ENCODE measurements at regions not wholly inside any gene's neighbourhood (a gene's known extent, or its start where the extent isn't known, plus 50 kb on each side); places are given as distances from the start of the nearest gene placed in this dataset.
"Not testable (repeated sequence)": the region's sequence is repeated elsewhere in the genome, so short reads cannot be mapped to it uniquely, and the experiment has no call there.

DNA sequence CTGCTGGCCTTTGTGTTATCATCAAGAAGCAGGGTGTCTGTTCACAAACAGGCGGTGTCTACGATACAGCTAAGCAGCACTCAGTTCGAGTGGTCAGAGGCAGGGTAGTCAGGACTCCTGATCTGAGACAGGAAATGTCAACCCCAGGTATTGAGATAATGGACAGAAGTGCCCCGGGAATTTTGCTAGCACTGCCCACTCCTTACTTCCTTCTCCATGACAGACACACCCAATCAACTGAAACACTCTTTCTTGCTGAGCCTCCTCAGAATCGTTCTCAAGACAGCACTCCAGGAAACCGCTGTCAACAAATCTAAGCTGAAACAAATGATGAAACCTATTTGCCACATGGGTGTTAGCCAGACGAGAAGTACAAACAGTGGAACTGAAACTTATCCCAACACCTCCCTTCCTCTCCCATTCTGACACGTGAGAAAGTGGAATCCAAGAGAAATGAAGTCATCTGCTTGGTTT is 109.3 kb downstream of the GTF2IRD2B start:
- not testable (repeated sequence) for H3K4me3 Mint-ChIP-seq; DNase-seq; H3K27ac Mint-ChIP-seq; ATAC-seq (replicated peaks in 1 of 2); H3K36me3 Mint-ChIP-seq (ENCODE audit: insufficient read depth in 2 of 2); H3K27me3 Mint-ChIP-seq (ENCODE audit: low read depth); H3K4me1 Mint-ChIP-seq (ENCODE audit: low read depth); H3K9me3 Mint-ChIP-seq

DNA sequence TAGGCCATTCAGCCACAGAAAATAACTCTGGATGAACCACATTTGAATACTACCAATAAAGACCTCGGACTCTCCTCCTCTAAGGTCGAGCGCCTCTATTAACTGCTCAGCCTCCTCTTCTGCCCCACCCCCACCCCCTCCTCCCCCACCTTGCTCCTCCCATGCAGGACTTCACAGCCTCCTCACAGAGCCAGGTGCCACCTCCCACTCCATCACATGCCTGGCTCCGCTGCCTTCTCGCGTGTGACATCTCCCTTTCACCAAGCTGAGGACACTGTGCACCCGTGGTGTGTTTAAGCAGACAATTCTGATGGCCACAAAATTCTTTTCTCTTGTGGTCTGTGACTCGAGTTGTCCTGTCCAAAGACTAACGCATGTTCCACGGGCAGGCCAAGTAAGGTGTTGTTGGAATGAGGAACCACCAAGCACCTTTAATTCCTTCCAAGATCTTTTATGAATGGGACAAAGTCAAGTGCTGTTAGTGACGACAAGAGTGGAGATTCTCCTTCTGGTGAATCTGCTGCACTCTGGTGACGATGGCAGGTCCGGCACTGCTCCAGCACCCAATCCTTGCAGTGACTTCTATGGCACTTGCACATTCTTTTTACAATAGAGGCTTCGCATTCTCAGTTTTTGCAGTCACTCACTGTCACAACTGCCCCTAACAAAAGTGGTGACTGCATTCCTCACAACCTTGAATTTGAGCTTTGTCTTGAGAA is 113.1 kb downstream of the GTF2IRD2B start:
- H3K27ac Mint-ChIP-seq; H3K36me3 Mint-ChIP-seq (ENCODE audit: insufficient read depth in 2 of 2); H3K4me3 Mint-ChIP-seq; H3K27me3 Mint-ChIP-seq (ENCODE audit: low read depth); ATAC-seq (replicated peaks in 1 of 2); H3K9me3 Mint-ChIP-seq; H3K4me1 Mint-ChIP-seq (ENCODE audit: low read depth); DNase-seq: not testable (repeated sequence)

DNA sequence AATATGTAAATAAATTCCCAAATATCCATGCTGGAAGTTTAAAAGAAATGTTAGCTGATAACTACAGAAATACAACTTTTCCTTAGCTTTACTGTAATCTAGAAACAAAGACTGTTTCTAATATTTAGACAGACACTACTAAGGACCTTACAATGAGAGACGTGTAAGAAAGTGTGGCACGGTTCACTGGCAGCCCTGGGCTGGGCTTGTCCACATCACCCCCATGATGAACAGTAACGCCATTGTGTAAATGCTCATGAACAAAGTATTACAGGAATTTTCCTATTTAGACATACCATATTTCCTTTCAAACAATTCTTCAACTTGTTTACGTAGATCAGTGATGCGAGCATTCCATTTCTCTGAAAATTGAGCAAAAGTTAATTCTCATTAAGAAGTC is 123.1 kb downstream of the GTF2IRD2B start:
- H3K27me3 Mint-ChIP-seq (ENCODE audit: low read depth); H3K27ac Mint-ChIP-seq; H3K4me3 Mint-ChIP-seq; ATAC-seq (replicated peaks in 1 of 2); H3K9me3 Mint-ChIP-seq; H3K36me3 Mint-ChIP-seq (ENCODE audit: insufficient read depth in 2 of 2); DNase-seq; H3K4me1 Mint-ChIP-seq (ENCODE audit: low read depth): not testable (repeated sequence)

DNA sequence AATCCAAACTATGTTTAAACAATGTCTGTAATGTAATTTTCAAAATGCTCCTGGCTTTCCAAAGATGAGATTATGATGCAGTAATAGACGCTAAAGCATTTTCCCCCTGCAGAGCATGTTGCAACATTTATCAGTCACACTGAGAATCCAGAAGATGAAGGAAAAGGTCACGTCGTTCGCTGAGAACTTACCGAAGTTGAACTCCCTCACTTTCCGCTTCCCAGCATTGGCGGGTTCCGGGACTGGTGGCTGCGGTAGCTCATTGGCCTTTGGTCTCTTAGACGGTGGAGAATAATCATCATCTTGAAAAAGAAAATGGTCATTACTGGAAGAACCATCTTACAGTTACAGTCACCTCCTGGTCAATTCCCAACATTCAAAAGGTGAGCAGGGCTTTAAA is 124.6 kb downstream of the GTF2IRD2B start:
- H3K4me3 Mint-ChIP-seq; H3K27ac Mint-ChIP-seq; H3K4me1 Mint-ChIP-seq (ENCODE audit: low read depth); H3K27me3 Mint-ChIP-seq (ENCODE audit: low read depth); H3K9me3 Mint-ChIP-seq; H3K36me3 Mint-ChIP-seq (ENCODE audit: insufficient read depth in 2 of 2); ATAC-seq (replicated peaks in 1 of 2); DNase-seq: not testable (repeated sequence)

GRCh38 chr7:75226102-75226501 is 133.7 kb downstream of the GTF2IRD2B start:
- H3K27ac Mint-ChIP-seq; H3K4me3 Mint-ChIP-seq; H3K4me1 Mint-ChIP-seq (ENCODE audit: low read depth); DNase-seq; H3K9me3 Mint-ChIP-seq; H3K36me3 Mint-ChIP-seq (ENCODE audit: insufficient read depth in 2 of 2); ATAC-seq (replicated peaks in 1 of 2); H3K27me3 Mint-ChIP-seq (ENCODE audit: low read depth): not testable (repeated sequence)

GRCh38 chr7:75229558-75229957 is 137.2 kb downstream of the GTF2IRD2B start:
- H3K27ac Mint-ChIP-seq; H3K27me3 Mint-ChIP-seq (ENCODE audit: low read depth); H3K4me1 Mint-ChIP-seq (ENCODE audit: low read depth); H3K4me3 Mint-ChIP-seq; H3K9me3 Mint-ChIP-seq; ATAC-seq (replicated peaks in 1 of 2); DNase-seq; H3K36me3 Mint-ChIP-seq (ENCODE audit: insufficient read depth in 2 of 2): not testable (repeated sequence)

- not testable (repeated sequence) for H3K27me3 Mint-ChIP-seq (ENCODE audit: low read depth); H3K4me3 Mint-ChIP-seq; H3K27ac Mint-ChIP-seq; ATAC-seq (replicated peaks in 1 of 2); H3K4me1 Mint-ChIP-seq (ENCODE audit: low read depth); H3K36me3 Mint-ChIP-seq (ENCODE audit: insufficient read depth in 2 of 2); H3K9me3 Mint-ChIP-seq; DNase-seq
Measured at GRCh38 chr7:75230558-75230957, 138.2 kb downstream of the GTF2IRD2B start.

DNA sequence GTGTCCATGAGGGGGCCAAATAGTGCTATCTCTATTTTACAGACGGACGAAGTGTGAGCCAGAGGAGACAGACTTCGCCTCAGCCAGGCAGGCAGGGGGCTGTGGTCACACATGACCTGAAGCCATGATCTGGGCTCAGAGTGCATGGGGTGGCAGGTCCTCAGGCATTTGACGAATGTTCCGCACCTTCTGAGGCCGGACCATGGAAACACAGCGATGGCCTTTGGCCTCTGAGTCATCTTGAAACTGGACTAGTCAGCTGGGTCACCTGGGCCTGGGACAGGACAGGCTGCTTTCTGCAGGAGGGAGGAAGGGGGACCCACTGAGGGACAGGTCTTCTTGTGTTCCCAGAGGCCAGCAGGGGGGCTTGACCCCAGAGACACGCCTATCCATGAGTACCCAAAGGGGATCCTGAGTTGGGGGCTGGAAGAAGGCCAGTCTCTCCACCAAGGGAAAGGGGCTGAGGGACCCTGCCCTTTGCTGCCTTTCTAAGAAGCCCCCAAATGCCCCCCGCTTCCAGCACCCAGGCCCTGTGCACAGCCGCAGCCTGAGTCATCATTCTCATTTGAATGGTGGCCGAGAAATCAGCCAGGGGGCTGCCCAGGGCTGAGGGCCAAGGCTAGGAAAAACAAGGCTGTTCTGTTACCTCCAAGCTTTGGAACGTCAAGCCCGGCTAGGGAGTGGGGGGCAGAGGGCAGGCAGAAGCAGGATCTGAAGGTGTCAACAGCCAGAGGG is 142.9 kb downstream of the GTF2IRD2B start:
- H3K9me3 Mint-ChIP-seq; H3K4me1 Mint-ChIP-seq (ENCODE audit: low read depth); H3K27ac Mint-ChIP-seq; DNase-seq; H3K36me3 Mint-ChIP-seq (ENCODE audit: insufficient read depth in 2 of 2); H3K27me3 Mint-ChIP-seq (ENCODE audit: low read depth); ATAC-seq (replicated peaks in 1 of 2); H3K4me3 Mint-ChIP-seq: not testable (repeated sequence)

DNA sequence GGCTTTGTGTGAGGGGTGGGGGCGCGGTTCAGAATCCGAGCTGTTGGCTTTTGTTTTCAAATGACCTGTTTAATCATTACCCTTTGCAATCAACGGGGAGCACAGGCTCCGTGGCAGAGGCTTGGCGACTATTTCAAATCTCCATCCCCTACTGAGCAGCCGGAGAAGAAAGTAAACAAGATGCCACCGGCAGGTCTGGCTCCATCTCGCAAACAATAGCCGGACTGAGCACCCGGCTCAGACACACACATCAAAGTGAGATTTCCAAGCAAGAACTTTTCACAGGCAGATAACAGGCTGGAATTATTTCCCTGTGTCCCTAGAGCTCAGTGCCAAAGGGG is 143.4 kb downstream of the GTF2IRD2B start:
- H3K9me3 Mint-ChIP-seq; H3K27ac Mint-ChIP-seq; DNase-seq; H3K36me3 Mint-ChIP-seq (ENCODE audit: insufficient read depth in 2 of 2); H3K4me1 Mint-ChIP-seq (ENCODE audit: low read depth); H3K27me3 Mint-ChIP-seq (ENCODE audit: low read depth); H3K4me3 Mint-ChIP-seq; ATAC-seq (replicated peaks in 1 of 2): not testable (repeated sequence)

DNA sequence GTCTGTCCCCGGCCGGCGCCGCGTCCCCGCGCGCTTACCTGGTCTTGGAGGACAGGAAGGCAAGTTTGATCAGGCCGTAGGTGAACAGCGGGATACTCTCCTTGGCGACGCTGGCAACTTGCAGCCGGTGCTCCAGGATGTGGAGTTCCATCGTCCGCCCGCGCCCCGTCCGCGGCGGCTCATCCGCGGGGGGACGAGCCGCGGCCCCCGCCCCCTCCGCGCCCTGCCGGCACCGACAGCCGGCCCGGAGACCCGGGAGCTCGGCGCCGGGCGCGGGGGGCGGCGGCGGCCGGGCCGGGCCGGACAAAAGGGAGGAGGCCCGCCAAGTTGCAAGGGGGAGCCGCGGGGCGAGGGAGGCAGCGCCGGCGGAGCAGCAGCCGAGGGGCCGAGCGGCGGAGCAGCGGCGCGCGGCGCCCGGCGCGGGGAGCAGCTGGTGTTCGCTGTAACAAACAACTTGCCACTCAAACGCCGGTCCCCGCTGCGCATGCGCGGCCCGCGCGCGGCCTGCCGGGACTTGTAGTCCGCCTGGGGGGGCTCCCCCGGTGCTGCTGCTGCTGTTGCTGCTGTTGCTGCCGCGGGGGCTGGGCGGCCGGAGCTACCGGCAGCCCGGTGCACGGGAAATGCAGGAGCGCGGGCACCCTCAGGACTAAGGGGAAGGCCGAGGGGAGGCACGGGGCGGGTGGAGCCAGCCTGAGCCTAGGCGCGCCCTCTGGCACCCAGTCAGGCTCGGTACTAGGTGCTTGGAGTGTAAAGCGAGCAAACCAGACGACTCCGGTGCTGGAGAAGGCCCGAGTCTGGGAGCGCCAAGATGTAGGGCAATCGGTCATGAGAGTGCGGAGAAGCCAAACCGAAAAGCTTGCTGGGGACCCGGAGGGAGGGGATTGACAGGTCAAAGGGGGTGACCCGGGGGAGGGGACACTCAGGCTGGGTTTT is 145.1 kb downstream of the GTF2IRD2B start:
- ATAC-seq (replicated peaks in 1 of 2), result peak; percentile 93 to 94
- H3K9me3 Mint-ChIP-seq; H3K27ac Mint-ChIP-seq; H3K4me1 Mint-ChIP-seq (ENCODE audit: low read depth); DNase-seq; H3K36me3 Mint-ChIP-seq (ENCODE audit: insufficient read depth in 2 of 2); H3K4me3 Mint-ChIP-seq; H3K27me3 Mint-ChIP-seq (ENCODE audit: low read depth): not testable (repeated sequence)

DNA sequence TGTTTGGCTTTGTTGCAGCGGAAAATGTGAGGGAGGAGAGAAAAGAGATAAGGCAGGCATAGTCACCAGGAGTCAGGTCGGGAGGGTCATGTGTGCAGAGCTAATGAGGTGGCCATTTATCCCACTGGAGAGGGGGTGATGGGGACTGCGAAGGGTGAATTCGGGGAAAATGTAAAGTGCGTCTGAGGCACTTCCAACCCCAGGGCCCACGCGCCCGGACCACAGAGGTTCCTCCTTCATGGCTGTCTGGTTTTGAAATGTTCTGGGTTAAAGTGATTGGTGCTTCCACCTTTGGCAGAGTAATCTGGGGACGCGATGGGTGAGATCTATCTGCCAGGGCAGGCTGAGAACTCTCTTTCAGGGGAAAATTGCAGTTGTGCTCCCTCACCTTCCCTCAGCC is 145.9 kb downstream of the GTF2IRD2B start:
- not testable (repeated sequence) for H3K4me1 Mint-ChIP-seq (ENCODE audit: low read depth); ATAC-seq (replicated peaks in 1 of 2)

DNA sequence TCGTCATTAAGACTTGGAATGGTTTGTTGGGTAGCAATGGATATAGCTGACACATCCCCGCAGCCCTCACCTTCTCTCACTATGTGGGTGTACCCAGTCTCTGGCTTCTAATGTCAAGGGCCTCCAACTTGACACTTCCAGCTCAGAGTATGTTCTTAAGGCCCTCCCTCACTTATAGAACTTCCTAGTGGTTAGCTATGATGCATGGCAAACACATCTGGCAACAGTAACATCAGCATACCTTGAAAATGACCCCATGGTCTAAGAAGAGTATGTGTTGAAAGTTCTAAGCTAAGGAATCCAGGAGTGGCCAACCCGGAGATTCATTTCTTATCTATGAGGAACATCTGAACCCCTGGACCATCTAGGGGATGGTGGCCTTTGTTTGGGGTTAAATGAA is 151.2 kb downstream of the GTF2IRD2B start:
- H3K27ac Mint-ChIP-seq; H3K9me3 Mint-ChIP-seq; ATAC-seq (replicated peaks in 1 of 2); DNase-seq; H3K4me3 Mint-ChIP-seq; H3K4me1 Mint-ChIP-seq (ENCODE audit: low read depth); H3K36me3 Mint-ChIP-seq (ENCODE audit: insufficient read depth in 2 of 2); H3K27me3 Mint-ChIP-seq (ENCODE audit: low read depth): not testable (repeated sequence)

More for the DNA sequence above, 145.9 kb downstream of the GTF2IRD2B start:
- H3K36me3 Mint-ChIP-seq (ENCODE audit: insufficient read depth in 2 of 2); H3K27me3 Mint-ChIP-seq (ENCODE audit: low read depth); H3K9me3 Mint-ChIP-seq; H3K4me3 Mint-ChIP-seq; DNase-seq; H3K27ac Mint-ChIP-seq: not testable (repeated sequence)

DNA sequence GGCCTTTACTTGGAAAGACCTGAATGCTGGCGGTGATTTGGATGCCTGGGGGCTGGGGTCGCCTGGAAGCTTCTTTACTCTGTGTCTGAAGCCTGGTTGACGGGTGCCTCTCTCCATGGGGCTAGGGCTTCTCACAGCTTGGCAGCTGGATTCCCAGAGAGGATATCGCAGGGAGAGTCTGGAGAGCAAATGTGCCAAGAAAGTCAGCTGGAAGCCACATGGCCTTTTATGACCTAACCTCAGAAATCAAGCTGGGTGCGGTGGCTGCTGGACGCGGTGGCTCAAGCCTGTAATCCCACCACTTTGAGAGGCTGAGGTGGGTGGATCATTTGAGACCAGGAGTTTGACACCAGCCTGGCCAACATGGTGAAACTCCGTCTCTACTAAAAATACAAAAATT is 147.2 kb upstream of the TRIM73 start:
- H3K27me3 Mint-ChIP-seq (ENCODE audit: low read depth); H3K4me1 Mint-ChIP-seq (ENCODE audit: low read depth); DNase-seq; H3K9me3 Mint-ChIP-seq; H3K27ac Mint-ChIP-seq; H3K36me3 Mint-ChIP-seq (ENCODE audit: insufficient read depth in 2 of 2); ATAC-seq (replicated peaks in 1 of 2); H3K4me3 Mint-ChIP-seq: not testable (repeated sequence)

Data from activated T-cell treated with anti-CD3 and anti-CD28 coated beads, Interleukin-2, amount 50 U/mL, for 72 hours (primary cell).